Stimulated activated naive CD4-positive, alpha-beta T cell (primary cell): ENCODE measurements at regions not wholly inside any gene's neighbourhood (a gene's known extent, or its start where the extent isn't known, plus 50 kb on each side); places are given as distances from the start of the nearest gene placed in this dataset.

Source experiments
- DNase-seq, 6 experiments: peaks; one replicate each; lab custom pipeline; 2025; lab: John Stamatoyannopoulos, UW

DNA sequence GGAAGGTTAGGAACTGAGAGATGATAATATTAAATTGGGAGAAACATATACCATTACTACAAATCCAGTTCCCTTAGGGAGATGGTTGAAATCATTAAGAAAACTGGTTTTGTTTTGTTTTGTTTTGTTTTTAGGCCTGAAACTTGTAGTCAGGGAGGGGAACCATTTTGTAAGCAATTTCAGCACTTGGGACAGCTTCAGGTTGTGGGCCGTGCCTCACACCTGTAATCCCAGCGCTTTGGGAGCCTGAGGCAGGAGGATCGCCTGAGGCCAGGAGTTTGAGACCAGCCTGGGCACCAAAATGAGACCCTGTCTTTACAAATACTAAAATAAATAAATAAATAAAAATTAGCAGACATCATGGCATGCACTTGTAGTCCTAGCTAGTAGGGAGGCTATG, 694.3 kb upstream of the NR5A2 start:
- DNase-seq, result no peak

DNA sequence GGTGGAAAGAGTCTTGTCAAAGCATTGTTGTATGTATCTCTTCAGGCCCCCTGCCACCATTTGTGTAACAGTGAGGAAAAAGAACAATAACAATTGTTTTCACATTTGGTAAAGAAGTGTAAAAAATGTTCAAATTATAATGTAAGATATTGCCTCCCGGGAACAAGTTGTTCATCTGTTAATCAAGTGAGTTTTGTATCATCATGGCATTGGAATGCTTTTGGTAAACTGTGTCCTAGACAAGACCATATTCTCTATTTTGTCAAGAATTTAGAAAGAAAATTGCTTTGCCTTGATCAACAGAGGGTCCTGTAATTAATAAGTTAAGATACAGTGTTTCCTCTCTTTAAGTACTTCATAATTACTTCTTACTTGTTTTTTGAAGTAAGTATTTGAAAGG, 692.0 kb upstream of the NR5A2 start:
- no peak for DNase-seq

DNA sequence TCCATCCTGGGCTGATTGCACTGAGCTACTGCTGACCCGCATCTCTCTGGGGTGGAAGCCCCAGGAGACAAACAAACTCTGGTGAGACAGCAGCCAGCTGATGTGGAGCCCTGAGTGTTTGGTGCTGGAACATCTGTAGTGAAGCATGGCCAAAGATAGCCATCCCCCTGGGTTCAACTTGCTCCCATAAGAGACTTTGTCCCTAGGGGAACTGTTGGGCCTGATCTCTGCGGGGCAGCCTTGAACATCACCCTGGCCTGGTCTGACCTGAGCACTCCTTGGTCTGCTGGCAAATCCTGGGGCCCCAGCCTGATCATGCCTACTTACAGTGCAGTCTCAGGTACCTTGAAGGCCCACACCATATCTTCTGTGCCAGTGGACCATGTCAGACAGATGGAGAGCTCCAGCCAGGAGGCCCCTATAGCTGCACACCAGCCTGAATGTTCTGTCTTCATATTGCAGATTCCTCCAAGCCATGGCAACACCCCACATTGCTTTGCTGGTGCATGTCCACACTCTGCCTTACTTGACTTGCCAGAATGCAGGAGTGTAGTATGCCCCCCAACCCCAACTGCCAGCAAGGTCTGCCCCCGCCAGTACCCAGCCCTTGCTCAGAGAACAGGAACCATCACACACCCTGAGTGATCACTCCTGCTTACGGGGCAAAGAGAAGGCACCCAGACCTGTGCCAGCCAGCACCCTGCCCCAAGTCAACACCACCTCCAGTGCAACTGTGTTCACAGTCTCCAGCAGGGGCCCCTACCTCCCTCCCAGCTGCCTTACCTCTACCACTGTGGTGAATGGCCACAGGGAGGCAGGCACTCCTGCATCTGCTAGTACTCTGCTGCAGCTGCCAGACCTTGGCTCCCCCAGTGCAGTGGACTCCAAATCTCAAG, 690.5 kb upstream of the NR5A2 start:
- no peak for DNase-seq

DNA sequence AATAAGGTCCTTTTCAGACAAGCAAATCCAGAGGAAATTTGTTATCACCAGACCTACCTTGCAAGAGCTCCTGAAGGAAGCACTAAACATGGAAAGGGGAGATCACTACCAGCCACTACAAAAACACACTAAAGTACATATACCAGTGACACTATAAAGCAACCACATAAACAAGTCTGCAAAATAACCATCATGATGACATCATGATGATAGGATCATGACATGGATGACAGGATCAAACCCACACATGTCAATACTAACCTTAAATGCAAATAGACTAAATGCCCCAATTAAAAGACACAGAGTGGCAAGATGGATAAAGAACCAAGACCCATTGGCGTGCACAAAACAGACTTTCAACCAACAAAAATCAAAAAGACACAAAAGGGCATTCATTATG, 688.8 kb upstream of the NR5A2 start:
- no peak for DNase-seq

DNA sequence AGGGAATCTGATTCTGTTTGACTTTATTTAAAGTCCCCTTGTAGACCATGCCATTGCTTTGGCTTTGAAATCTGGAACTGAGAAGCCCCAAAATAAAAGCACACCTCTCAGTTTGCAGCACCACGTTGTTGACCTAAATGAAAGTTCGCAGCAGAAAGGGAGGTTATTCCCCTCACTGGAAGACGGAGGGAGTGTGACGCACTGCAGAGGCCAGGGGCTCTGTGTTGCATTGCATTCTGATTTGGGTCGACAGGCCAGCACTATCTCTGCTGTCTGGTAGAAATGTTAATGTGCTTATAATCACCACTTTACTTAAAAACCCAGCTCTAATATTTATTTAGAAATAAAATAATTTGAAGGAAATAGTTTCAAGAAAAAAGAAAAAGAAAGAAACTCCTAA, 675.2 kb upstream of the NR5A2 start:
- no peak for DNase-seq

DNA sequence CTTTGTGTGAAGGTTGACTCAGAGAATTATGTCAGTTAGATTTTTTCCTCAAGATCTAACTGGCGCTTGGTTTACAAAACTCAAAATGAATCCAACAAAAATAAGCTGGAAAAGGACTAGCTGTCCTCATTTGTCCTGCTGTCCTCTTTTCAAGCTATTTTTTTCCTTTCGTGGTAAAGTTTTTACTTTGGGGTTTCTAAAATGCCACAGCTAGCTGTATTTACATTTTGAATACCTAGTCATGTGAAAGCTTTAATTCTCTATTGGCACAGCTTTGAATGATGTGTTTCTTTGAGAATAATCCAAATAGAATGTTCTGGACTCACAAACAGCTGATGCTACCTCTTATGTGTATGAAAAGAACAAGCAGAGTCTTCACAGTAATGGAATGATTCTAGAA, 673.6 kb upstream of the NR5A2 start:
- DNase-seq, result no peak

DNA sequence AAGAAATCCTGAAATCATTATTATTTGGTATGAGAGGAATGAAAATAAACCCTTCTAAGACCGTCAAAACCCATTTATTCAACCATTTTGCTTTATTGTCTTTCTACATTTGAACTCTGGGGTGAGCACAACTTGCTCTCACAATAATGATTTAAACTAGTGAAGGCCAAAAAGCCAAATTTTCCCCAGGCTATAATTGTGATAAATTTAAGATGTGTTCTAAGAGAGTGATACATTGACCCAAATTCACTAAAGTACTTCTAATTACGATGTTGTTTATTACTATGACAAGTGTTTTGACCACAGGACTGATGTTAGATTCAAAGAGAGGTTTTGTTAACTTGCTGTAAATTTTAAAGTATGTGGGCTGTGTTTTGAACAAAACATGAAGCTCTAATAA, 670.9 kb upstream of the NR5A2 start:
- DNase-seq, result no peak

DNA sequence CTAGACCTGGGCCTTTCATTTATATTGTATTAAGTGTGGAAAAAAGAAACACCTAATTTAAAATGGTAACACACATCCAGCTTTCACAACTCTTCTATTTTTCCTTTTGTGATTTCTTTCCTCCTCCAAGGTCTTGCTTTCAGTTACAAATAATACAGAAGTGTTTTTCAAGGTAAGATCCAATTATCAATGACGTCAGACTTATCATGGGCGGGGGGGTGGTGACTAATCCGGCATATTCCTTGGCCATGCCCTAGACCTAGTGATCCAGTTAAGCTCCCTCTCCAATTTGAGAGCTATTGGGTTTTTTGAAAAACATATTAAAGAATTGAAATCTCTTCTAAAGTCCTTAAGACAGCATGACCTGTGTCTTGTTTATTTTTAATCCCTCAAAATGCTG, 669.9 kb upstream of the NR5A2 start:
- no peak for DNase-seq

DNA sequence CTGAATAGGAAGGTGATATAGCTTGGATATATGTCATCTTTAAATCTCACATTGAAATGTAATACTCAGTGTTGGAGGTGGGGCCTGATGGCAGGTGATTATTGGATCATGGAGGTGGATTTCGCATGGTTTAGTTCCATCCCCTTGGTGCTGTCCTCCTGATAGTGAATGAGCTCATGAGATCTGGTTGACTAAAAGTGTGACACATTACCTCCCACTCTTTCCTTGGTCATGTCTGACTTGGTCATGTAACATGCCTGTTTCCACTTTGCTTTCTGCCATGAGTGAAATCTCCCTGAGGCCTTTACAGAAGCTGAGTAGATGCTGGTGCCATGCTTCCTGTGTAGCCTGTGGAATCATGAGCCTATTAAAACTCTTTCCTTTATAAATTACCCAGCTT, 664.5 kb upstream of the NR5A2 start:
- DNase-seq, result no peak

DNA sequence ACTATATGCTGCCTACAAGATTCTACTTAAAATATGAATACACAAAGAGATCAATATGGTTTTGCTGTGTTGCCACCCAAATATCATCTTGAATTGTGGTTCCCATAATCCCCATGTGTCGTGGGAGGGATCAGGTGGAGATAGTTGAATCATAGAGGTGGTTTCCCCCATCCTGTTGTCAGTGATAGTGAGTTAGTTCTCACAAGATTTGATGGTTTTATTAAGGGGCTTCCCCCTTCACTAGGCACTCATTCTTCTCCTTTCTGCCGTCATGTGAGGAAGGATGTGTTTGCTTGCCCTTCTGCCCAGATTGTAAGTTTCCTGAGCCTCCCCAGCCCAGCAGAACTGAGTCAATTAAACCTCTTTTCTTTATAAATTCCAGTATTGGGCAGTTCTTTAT, 654.4 kb upstream of the NR5A2 start:
- no peak for DNase-seq

DNA sequence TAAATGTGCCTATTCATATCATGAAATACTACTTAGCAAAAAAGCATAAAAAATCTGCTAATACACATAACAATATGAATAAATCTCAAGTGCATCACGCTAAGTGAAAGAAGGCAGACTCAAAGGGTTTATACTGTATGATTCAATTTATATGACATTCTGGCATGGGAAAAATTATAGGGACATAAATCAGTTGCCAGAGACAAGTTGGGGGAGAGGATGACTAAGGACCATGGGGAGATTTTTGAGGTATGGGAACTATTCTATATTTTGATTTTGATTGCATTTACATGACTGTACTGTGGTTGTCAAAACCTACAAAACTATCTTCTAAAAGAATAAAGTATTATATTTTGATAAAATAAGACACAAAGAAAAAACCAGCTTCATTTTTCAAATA, 650.3 kb upstream of the NR5A2 start:
- DNase-seq, result no peak

DNA sequence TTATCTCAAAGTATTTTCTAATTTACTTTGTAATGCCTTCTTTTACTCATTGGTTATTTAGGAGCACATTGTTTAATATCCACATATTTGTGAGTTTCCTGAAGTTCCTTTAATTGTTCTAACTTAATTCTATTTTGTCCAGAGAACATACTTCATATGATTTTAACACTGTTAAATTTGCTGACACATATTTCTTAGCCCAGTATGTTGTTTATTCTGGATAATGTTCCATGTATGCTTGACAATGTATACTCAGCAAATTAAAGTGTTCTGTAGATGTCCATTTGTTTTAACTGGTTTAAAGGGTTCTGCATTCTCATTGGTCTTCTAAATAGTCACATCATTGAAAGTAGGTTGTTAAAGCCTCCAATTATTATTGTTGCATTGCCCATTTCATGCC, 643.7 kb upstream of the NR5A2 start:
- DNase-seq, result no peak

DNA sequence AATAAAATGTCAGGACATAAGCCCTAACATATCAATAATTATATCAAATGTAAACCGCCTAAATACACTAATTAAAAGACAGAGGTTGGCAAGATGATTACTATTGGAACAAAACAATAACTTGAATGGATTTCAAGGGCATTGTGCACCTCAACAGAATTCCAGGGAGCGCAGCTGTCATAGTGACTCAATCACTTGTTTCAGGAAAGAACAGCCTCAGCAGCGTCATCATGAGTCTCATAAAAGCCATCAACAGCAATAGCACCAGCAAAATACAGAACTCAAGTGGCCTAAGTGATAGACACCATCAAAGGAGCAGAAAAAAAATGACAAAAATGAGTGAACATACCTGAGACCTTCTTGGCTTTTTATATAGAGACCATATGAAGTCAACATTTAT, 632.7 kb upstream of the NR5A2 start:
- no peak for DNase-seq

DNA sequence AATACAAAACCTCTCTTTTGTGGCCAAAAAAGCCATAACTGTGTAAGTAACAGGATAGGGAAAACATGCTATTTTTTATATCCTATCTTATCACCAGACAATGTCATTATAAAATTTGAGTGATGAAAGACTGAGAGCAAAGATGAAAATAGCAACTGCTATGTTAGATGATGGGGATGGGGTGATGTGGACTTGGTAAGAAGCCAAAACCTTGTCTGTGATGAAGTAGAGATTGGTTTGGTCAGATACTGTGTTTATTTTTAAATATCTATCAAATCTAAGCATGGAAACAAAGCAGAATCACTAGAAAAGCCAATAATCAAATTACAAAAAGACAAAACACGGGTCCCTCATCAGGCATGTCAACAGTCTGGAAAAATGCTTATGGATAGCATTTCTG, 631.1 kb upstream of the NR5A2 start:
- no peak for DNase-seq

DNA sequence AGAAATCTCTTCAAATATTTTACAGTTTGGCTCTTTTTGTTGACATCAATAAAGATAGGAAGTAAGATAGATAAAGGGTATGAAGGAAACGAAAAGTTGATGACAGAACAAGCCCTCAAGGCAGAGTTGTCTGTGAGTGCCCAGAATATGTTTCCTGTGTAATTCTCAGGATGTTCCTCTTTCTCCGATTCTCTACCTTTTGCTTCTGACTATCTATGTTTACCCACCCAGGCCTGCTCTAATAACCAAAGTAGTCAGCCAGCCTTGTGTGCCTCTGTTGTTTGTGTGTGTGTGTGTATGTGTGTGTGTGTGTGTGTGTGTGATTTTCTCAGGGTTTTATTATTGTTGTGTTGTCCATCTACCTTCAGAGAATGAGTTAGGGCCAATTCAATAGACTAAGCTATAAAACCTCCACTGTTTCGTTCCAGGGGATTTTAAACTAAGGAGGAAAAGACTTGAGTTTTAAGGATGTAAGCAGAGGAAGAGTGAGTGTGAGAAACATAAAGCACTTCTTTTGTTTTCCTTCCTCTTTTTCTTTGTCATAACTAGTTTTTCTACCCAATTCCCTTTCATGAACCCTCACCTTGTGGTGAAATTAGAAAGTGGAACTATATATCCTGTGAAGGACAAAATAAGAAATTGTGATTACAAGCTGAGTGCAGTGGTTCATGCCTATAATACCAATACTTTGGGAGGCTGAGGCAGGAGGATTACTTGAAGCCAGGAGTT, 627.4 kb upstream of the NR5A2 start:
- DNase-seq, result no peak

DNA sequence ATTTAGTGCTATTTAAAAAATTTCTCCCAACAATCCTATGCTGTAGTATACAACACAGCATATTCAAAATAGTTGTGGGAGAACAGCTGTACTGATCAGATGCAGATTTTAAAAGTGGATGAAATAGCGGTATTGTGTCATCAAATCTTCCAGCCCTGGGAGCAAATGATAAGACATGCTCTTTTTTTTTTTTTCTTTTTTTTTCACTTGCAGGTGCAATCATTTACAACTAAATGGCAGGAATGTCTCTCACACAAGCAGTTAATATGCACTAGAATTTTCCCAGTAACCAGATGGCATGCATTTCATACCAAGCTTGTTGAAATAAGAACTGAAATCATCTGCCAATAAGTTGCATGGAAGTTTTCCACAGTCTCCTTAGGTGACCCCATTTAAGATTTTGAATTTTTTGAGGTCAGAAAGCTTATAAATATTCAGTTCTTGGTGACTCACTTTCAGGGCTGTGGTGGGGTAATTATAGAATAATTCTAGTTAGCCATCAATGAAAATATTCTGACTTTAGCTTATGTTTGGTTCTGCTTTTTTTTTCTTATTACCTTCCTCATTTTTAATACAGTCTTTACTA, 623.9 kb upstream of the NR5A2 start:
- no peak for DNase-seq

DNA sequence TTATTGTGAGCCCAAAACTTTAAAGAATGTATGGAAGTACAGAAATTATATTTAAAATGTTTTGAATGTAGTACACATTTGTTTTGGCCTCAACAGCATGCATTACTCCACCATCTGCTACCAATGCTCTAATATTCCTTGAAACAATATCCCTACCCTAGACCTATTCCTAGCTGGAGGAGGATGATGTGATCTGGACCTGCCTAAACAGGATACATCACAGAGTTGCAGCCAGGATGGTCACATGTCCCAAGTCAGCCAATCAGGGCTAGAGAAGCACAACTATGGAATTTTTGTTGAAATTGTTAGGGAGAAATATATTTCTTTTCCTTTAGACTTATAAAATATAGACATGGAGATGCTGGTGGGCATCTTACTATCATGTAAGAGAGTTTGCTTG, 623.3 kb upstream of the NR5A2 start:
- DNase-seq, result no peak

DNA sequence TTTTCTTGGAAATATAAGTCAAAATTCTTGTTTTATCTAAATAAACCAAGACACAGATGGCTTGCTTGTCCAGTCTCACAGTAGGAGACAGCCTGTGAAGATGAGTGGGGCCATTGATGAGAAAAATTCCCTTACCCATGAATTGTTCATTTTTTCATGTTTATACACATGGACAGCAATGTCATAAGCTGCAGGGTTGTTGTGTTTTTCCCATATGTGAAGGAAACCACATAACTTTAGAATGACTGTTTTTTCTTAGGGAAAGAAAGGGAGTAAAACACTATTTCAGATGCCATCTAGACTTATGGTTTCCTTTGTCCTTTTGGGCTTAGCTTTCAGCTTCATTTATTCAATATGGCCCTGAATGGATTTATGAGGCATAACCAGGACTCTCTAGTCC, 622.5 kb upstream of the NR5A2 start:
- DNase-seq, result no peak

DNA sequence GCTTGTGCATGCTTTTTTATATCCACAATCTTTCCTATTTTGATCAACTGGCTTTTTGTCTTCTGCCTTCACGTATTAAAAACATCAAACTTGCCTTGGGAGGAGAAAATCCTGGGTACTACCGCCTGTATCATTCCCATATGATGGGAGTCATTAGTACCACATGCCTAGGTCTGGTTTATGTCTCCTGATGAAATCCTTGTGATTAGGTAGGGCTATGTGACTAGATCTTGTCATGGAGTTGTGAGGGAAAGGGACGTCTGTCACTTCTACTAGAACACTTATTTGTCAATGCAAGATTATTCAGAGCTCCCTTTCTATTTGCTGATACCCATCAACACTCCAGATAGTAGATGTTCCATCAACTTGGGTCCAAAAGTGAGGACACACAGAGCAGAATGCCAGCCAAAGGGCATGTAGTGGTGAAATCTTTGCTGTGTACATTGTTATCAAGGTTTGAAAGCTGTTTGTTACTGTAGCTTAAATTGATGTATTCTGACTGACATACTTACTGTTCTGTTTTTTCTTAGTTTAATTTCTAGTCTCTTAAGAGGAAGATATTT, 621.8 kb upstream of the NR5A2 start:
- DNase-seq, result no peak

DNA sequence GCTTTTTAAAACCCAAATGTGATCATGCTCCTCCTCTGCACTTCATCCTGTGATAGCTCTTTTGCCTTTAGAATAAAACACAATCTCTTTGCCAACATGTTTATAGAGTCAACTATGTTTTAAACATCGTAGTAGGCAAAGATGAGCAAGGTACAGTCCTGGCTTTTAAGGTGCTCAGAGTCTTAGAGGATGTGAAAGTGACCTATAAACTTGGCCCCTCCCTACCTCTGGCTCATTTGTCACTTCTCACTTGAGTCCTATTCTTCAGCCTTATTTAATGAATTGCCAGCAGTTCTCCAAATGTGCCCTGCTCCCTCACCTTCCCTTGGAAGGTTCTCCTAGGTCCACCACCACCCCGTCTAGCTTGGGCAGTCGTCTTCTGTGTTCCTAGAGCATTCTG, 617.0 kb upstream of the NR5A2 start:
- no peak for DNase-seq

DNA sequence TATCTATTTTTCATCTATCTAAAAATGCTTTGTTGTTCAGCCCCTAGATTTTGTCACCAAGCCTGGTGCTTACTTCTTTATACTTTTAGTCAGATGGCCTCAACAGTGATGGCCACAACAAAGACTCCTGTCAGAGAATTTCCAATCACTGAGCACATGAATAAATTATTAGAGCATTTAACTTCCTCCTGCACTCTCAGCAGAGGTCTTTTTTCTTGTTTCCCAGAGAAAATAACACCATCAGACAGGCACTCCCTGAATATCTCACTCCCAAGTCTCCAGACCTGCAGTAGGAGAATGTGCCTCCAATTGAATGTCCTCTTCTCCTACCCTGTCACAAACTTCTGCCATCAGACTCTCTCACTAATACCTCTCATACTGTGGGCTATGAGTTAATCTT, 616.0 kb upstream of the NR5A2 start:
- no peak for DNase-seq

DNA sequence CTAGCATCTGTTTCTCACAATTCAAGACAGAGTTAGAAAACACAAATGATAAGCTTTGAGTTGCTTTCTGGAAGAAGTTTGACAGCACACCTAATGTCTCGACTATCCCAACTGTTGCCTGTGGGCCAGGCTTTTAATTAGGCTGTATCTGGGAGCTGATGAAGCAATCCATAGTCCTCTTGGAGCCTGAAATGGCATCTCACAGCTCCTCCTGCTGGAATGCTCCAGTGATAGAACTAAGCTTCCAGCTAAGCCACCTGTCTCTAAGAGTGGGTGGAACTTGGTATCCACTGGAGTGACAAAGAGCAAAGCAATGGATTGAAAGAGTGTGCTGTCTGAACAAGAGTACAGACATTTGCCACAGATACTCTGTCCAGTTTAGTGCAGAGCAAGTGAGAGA, 605.3 kb upstream of the NR5A2 start:
- no peak for DNase-seq

DNA sequence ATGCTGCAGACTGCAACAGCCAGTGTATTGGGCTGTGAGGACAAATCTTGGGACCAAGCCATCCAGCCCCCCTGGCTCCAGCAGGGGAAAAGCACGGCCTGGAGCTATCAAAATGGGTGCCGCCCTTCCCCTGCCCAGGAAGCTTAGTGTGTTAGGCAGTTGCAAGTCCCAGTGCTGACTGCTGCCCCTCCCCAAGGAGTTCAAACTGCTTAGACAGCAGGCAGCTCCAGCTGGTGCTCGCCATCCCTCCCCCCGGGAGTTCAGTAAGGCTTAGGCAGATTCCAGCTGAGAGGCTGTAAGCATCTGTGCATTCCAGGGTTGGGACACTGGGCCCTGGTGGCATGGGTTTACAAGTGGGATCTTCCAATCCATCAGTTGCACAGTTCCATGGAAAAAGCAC, 579.6 kb upstream of the NR5A2 start:
- no peak for DNase-seq
